ENCODE measurements at regions not wholly inside any gene's neighbourhood (a gene's known extent, or its start where the extent isn't known, plus 50 kb on each side); places are given as distances from the start of the nearest gene placed in this dataset.

DNA sequence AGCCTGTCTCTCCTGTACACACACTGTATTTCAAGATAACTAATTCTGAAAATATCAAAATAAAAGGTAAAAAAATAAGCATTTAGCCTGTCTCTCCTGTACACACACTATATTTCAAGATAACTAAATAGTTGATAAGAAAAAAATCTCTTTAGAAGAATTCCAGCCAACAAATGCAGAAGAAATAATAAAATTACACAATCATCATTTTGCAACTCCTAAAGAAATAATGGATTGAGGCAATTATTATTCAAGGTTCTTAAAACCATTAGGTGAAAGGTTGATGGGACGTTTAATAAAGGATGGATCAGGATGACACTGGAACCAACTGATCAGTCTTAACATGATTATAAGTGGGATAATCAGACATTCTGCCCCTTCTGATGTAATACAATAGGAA is 148.0 kb upstream of the FN1 start:
- TF ChIP-seq, protein P1, sequence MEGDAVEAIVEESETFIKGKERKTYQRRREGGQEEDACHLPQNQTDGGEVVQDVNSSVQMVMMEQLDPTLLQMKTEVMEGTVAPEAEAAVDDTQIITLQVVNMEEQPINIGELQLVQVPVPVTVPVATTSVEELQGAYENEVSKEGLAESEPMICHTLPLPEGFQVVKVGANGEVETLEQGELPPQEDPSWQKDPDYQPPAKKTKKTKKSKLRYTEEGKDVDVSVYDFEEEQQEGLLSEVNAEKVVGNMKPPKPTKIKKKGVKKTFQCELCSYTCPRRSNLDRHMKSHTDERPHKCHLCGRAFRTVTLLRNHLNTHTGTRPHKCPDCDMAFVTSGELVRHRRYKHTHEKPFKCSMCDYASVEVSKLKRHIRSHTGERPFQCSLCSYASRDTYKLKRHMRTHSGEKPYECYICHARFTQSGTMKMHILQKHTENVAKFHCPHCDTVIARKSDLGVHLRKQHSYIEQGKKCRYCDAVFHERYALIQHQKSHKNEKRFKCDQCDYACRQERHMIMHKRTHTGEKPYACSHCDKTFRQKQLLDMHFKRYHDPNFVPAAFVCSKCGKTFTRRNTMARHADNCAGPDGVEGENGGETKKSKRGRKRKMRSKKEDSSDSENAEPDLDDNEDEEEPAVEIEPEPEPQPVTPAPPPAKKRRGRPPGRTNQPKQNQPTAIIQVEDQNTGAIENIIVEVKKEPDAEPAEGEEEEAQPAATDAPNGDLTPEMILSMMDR (IDR thresholded peaks at IDR 0.05), result no peak
- TF ChIP-seq EZH2 (IDR thresholded peaks at IDR 0.05; ENCODE audit: borderline replicate concordance, insufficient read depth, low read depth, low read length, poor library complexity, severe bottlenecking), result no peak
